Stimulated activated CD8-positive, alpha-beta memory T cell treated with anti-CD3 and anti-CD28 coated beads, Interleukin-4, amount 100 ng/mL, for 4 hours (primary cell): ENCODE measurements at regions not wholly inside any gene's neighbourhood (a gene's known extent, or its start where the extent isn't known, plus 50 kb on each side); places are given as distances from the start of the nearest gene placed in this dataset.
A peak's percentile ranks its signal among the peaks of the same experiment; 100 is the strongest.

Experiments
- DNase-seq, 2 donors: peaks; one replicate each; pipeline ENCODE4 v3.0.0-alpha.2; 2020; ENCODE audit warnings: low read depth in 2 of 2, low spot score in 1 of 2

DNA sequence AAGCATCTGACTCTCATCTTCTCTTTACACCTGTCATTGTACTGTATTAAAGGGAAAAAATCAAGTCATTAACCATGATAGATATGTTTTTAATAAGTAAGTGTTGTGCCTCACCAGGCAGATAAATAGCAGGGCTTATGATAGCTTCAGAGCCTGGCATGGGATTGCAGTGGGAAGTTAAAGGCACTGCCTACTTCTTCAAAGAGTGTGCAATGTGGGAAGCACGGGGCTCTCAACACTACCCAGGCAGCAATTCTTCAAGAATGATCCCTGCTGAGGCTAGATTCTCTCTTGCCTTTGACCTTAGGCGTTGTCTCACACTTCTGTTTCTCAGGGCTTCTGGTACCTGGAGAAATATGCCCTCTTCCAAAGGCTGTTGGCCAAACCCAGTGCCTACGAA is 297.3 kb downstream of the MAF start:
- DNase-seq: no peak

- no peak for DNase-seq
Observed at GRCh38 chr16:79302731-79303130, 297.8 kb downstream of the MAF start.

GRCh38 chr16:79301051-79301450 is 299.5 kb downstream of the MAF start:
- DNase-seq: no peak

GRCh38 chr16:79298894-79299799 is 301.4 kb downstream of the MAF start:
- no peak for DNase-seq

- no peak for DNase-seq
Observed at GRCh38 chr16:79298476-79298875, 302.1 kb downstream of the MAF start.

DNA sequence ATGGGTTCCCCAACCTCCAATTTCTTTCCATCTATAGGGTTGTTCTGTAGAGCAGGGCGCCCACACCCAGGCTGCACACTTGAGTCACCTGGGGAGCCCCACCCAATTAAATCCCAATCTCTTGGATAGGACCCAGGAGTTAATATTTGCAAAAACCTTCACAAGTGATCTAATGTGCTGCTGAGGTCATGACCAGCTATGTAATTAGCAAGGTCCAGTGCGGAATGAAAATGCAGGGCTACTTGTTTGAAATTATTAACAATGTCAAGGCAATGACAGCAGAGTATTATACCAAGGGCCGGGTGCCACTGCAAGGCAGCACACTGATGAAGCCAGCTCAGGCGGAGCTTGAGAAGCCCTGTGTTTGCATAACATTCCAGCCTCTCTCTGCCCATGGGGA is 302.7 kb downstream of the MAF start:
- DNase-seq: no peak

DNA sequence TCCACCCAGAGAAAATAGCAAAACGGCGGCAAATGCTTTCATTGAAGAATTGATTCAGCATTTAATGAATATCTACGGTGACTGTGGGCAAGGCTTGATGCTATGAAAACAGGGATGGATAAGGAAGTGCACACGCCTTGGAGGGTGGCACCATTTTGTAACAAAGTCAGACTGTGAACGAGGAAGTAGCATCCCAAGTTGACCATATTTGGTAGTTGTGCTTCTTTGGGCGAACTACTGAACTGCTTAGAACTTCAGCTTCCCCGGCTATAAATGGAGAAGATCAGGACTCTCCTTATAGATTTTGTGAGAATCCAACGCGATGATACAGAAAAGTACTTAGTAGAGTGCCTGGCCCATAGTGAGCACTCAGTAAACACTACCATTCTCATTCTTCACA is 303.2 kb downstream of the MAF start:
- no peak for DNase-seq

GRCh38 chr16:79296491-79296890 is 304.0 kb downstream of the MAF start:
- no peak for DNase-seq

- no peak for DNase-seq
Observed at GRCh38 chr16:79295746-79296145, 304.8 kb downstream of the MAF start.

DNA sequence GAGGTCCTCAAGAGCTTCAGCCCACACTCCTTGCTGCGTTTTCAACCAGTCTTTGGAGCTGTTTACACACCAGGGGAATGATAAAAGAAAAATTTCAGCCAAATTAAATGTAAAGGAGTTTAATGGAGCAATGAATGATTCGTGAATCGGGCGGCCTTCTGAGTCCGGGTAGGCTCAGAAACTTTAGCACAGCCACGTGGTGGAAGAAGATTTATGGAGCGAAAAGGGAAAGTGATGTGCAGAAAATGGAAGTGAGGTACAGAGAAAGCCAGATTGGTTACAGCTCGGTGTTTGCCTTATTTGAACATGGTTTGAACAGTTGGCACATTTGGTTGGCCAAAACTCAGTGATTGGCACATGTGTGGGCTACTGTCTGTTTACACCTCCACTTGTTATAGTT is 305.4 kb downstream of the MAF start:
- no peak for DNase-seq

GRCh38 chr16:79294568-79294967 is 306.0 kb downstream of the MAF start:
- DNase-seq: no peak

- DNase-seq: no peak
Observed at GRCh38 chr16:79293836-79294460, 306.6 kb downstream of the MAF start.

DNA sequence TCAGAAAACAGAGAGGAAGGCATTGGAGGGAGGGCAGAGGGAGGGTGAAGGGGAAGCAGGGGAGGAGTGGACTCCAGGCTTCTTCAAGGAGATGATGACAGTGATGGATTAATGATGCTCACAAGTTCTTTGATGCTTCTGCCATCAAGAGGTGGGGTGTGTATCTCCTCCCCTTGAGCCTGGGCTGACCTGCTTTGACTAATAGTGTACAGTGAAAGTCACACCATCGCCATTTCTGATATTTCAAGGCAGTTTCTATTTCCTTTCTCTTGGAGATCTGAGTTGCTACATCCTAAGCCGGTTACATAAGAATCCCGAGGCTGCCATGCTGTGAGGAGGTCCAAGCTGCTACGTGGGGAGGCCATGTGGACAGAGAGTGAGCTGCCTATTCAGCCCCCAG is 312.5 kb downstream of the MAF start:
- no peak for DNase-seq

DNA sequence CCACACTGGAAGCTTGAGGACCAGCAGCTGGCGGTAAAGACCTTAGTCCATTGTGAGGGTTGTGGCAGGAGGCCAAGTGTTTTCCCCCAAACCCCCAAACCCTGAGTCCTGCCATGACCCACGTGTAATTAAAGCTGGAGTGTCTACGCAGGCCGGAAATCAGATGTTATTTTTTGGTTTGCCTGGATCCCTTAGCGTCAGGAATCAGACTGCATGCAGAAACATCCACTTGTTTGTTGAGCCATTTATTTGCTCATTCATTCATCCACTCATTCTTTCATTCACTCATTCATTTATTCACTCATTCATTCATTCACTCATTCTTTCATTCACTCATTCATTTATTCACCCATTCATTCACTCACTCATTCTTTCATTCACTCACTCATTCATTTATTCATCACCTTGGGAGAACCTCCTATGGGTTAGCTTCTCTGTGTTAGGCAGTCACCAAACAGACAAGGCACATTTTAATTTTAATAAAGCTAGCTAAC is 313.1 kb downstream of the MAF start:
- DNase-seq: no peak

DNA sequence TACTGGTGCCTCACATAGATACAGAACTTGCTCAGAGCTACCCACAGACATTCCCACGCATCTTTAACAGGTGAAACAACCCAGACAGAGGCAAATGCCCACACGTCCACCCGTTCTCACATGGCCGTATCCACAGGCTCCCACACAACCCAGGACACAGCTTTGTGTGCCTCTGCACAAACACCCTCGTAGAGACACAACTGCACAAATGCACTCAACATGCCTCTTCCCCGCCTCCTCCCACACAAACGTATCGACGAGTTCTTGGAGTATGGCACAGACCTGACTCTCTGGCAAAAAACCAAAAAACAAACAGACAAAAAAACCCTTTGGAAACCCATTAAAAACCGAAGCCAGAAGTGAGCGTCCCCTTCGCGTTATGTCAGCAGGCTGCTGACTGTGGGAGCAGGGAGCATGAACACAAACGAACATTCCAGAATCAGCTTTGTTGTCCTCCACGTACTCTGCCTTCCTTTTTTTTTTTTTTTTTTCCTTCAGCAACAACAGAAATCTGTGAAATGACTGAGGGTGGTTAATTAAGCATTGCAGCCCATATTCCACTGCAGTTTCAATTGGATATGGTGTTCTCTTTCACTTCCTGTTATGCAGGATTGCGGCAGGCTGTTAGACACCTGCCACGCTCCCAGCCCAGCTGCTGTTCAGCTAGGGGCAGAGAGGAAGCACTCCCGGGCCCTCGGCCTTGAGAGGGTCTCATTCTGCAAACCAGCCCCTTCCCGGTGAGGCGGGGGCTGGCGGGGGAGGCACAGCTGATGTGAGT is 313.7 kb downstream of the MAF start:
- no peak for DNase-seq

GRCh38 chr16:79284766-79285165 is 315.8 kb downstream of the MAF start:
- DNase-seq: no peak

GRCh38 chr16:79283578-79283977 is 317.0 kb downstream of the MAF start:
- no peak for DNase-seq

GRCh38 chr16:79282806-79283205 is 317.7 kb downstream of the MAF start:
- no peak for DNase-seq

DNA sequence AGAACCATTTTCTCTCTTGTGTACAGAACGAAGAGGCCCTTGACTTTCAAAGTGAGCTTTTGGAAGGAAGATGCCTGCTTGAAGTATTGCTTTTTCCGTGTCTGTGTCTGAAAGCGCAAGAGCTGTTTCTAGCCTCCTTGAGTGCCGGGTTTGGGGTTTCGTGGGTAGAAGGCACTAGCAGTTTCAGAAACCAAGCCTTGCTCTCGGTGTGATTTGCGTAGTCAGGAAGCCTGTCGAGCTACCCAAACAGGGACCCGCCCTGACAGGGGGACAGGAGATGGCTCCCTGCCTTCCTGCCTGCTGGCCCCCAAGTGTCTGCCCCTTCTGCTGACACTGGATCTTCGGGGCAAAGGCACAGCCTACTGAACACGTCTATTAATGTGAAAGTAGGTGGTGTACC is 322.0 kb downstream of the MAF start:
- peak; percentile 13 to 15 for DNase-seq

DNA sequence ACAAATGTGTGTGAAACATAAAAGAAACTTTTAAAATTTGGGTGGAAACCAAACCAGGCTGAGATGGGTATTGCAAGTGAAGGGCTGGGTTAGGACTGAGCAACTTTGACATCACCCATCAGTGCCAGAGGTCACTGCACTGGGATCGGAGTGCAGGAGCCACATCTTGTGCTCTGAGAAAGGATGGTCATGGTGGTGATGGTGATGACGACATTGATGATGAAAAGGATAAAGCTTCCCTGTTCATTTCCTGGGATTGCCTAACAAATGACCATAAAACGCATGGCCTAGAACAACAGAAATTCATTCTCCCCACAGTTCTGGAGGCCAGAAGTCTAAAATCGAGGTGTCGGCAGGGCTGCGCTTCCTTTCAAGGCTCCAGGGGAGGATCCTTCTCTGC is 324.0 kb downstream of the MAF start:
- DNase-seq: no peak

DNA sequence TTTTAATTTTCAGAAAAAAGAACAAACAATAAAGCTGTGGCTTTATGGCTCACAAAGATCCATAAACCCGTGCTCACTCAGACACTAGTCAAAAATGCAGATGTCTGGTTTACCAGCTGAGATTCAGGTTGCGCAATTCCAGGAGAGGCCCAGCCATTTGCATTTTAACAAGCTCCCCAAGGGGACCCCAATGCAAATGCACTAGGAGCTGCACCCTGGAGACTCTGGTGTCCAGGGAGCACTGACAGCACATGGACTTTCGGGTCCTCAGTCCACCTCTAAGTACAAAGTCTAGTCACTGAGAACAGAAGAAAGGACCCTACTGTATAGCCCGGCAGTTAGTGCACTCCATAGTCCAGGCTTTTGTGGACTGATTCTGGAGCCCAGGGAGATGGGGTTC is 326.3 kb downstream of the MAF start:
- no peak for DNase-seq

DNA sequence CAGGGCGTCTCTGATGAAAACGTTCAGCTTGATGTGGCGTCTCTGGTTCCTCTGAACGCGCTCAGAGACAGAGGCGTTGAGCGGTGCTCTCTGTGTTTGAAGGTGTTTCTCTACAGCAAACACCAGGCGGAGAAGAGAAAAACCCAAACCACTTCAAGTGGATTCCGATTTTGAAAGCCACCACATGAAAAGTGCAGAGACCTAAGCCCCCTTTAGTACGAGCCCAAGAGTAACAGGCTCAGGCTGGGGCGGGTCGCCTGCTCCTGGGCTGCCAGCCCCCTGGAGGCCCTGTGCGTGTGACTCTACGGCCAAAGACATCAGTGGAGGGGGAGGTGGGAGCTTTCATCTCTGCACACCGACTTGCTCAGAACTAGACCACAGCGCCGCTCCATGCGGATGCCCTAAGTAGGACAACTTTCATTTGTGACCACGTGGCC is 328.4 kb downstream of the MAF start:
- DNase-seq: peak in 1 of 2 donors; percentile 27
